ENCODE measurements at regions not wholly inside any gene's neighbourhood (a gene's known extent, or its start where the extent isn't known, plus 50 kb on each side); places are given as distances from the start of the nearest gene placed in this dataset.

DNA sequence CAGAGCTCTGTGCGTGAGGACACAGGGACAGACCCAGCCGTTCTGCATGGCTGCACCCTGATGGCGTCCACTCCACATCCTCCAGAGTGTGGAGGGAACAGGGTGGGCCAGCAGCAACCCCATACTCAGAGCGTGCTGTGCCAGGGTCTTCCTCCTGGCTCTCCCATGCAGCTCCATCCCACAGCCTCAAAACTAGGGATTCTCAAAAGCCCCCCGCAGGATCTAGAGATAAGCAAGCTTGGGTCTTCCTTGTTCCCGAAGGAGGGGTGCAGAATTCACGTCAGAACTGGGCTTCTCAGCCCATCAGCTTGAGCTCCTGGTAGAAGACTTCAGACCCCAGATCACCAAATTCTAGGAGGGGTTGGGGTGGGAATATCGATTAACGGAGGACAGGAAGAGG is 858.8 kb downstream of the TBC1D22A start:
- H3K4me3 ChIP-seq (ENCODE audit: low read length): no peak overlapping the region
- TF ChIP-seq, protein P1, sequence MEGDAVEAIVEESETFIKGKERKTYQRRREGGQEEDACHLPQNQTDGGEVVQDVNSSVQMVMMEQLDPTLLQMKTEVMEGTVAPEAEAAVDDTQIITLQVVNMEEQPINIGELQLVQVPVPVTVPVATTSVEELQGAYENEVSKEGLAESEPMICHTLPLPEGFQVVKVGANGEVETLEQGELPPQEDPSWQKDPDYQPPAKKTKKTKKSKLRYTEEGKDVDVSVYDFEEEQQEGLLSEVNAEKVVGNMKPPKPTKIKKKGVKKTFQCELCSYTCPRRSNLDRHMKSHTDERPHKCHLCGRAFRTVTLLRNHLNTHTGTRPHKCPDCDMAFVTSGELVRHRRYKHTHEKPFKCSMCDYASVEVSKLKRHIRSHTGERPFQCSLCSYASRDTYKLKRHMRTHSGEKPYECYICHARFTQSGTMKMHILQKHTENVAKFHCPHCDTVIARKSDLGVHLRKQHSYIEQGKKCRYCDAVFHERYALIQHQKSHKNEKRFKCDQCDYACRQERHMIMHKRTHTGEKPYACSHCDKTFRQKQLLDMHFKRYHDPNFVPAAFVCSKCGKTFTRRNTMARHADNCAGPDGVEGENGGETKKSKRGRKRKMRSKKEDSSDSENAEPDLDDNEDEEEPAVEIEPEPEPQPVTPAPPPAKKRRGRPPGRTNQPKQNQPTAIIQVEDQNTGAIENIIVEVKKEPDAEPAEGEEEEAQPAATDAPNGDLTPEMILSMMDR (IDR thresholded peaks at IDR 0.05; ENCODE audit: insufficient read depth, low read depth, low read length, missing control alignments): no peak
- no peak for DNase-seq (ENCODE audit: low read depth)

DNA sequence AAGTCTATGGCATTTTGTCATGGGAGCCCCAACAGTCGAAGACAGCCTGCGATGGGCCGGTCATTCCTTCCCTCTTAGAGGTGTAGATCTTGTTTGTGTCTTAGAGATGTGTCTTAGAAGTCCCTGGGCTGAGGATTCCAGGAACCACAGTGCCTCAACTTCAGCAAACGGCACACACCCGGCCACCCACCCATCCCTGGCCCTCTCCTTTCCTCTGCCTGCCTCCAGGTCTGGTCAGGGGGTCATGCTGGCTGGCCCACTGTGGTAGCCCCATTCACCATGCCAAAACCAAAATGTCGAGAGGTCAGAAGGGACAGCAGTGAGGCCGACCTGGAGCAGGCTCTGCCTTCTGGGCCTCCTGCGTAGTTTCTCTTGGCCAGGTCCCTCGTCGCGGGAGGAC is 857.9 kb downstream of the TBC1D22A start:
- TF ChIP-seq, protein P1 (IDR thresholded peaks at IDR 0.05; ENCODE audit: insufficient read depth, low read depth, low read length, missing control alignments): no peak
- no peak for DNase-seq (ENCODE audit: low read depth)
- H3K4me3 ChIP-seq (ENCODE audit: low read length): no peak overlapping the region

DNA sequence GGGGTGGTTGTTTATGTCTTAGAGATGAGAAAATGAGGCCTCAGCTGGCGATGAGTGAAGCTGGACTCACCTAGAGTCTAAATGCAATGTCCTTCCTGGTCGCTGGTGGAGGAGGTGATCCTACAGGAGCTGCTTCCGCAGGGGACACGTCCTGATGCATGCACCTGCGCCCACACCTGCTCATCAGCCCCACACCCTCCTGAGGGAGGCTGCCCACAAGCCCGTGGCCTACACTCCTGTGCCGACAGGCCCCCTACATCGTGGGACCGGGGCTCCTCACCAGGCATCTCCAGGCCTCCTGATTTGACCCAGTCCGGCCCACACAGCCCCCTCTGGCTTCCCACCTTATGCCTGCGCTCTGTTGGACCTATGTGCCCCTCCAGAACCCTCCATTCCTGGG is 857.2 kb downstream of the TBC1D22A start:
- no peak for DNase-seq (ENCODE audit: low read depth)
- no peak overlapping the region for H3K4me3 ChIP-seq (ENCODE audit: low read length)
- TF ChIP-seq, protein P1 (IDR thresholded peaks at IDR 0.05; ENCODE audit: insufficient read depth, low read depth, low read length, missing control alignments): no peak

DNA sequence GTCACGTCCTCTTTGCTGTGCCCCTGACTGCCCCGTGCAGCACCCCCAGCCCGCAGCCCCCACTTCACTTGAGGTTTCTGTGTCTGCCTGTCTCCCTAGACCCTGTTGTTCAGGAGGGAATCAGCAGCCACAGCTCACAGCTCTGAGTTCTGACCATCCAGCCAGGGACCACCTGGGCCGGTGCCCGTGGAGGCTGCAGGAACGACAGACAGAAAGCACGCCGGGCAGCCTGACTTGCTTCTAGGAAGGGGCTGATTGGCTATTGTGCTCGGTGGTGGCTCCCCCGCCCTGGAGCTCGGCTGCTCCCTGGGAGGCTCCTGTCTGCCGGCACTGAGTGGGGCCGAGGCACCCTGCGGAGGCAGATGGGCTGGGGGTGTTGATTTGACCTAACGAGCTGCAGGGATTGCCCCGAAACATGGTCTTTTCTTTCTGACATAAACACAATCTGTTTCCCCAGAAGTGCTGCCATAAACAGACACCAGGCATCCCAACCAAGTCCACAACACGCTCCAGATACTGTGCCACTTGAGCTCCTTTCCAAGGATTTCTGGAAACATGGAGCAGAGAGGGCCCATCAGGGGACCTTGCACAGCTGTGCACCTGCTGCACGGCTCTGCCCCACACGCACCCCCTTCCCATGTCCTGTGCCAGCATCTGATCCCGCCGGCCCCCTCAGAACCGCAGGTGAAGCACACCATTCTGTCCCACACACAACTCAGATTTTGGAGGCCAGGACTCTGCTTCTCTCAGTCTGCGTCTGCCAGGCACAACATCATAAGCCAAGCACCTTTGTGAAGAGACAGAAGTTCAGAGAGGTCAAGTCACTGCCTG is 855.9 kb downstream of the TBC1D22A start:
- no peak for DNase-seq (ENCODE audit: low read depth)
- no peak overlapping the region for H3K4me3 ChIP-seq (ENCODE audit: low read length)
- TF ChIP-seq, protein P1 (IDR thresholded peaks at IDR 0.05; ENCODE audit: insufficient read depth, low read depth, low read length, missing control alignments): no peak

DNA sequence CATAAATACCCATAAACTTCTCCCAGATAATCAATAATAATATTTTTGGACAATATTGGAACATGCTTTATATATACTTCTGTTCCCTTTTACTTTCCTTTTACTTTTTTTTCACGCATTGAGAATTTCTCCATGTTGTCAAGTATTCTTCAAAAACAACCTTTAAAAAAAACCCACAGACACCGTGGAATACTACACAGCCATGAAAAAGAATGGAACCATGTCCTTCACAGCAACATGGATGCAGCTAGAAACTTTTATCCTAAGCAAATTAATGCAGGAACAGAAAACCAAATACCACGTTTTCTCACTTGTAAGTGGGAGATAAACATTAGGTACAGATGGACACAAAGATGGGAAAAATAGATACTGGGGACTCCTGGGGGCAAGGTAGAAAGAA is 854.7 kb downstream of the TBC1D22A start:
- TF ChIP-seq, protein P1 (IDR thresholded peaks at IDR 0.05; ENCODE audit: insufficient read depth, low read depth, low read length, missing control alignments): no peak
- no peak for DNase-seq (ENCODE audit: low read depth)
- H3K4me3 ChIP-seq (ENCODE audit: low read length): no peak overlapping the region

DNA sequence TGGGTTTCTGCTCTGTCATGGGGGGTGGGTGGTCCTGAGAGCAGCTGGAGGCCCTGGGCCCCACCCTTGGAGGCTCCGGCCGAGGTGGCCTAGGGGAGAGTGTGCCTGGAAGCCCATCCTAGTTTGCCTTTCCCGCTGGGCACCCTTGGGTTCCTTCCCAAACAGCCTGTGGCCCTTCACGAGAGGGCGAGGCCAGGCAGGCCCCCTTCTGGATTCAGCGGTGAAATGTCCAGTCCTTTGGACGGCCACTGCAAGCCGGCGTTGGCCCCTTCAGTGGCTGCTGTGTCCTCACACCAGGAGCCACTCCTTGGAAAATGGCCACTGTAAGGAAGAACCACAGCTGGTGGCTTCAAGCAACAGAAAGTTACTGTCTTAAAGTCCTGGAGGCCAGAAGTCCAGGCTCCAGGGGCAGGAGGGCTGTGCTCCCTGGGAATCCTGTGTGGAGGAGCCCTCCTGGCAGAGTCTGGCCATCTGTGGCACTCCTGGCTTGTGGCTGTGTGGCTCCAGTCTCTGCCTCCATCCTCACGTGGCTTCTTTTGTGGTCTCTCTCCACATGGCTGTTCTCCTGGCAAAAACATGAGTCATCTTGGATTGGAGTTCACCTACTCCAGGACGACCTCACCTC is 854.1 kb downstream of the TBC1D22A start:
- TF ChIP-seq, protein P1 (IDR thresholded peaks at IDR 0.05; ENCODE audit: insufficient read depth, low read depth, low read length, missing control alignments): no peak
- no peak for DNase-seq (ENCODE audit: low read depth)
- H3K4me3 ChIP-seq (ENCODE audit: low read length): no peak overlapping the region

Data from epithelial cell of esophagus (primary cell).